CD14-positive monocyte (primary cell): ENCODE measurements at regions not wholly inside any gene's neighbourhood (a gene's known extent, or its start where the extent isn't known, plus 50 kb on each side); places are given as distances from the start of the nearest gene placed in this dataset.

Experiments
- DNase-seq, 3 donors: peaks; one replicate each; pipeline ENCODE4 v3.0.0-alpha.2; 2011 to 2022
- H2AFZ ChIP-seq: 2 replicates; pipeline ENCODE4 v1.6.0; 2012; ENCODE audit warnings: mild to moderate bottlenecking, low read depth, low read length, inconsistent platforms; ENCODE audit not compliant: insufficient read depth, poor library complexity, severe bottlenecking
- H3K27ac ChIP-seq, 2 donors: 1 replicate in 1 of 2; 2 replicates in 1 of 2; pipeline ENCODE4 v1.5.1; 2012 to 2013; ENCODE audit warnings: low read length in 2 of 2, control low read depth in 1 of 2, inconsistent platforms in 1 of 2, low read depth in 1 of 2, mild to moderate bottlenecking in 1 of 2
- H3K27me3 ChIP-seq, 2 donors: one replicate each; pipeline versions ENCODE4 v1.6.0 to v1.6.1; 2011 to 2013; ENCODE audit warnings: low read length in 2 of 2; ENCODE audit not compliant: control insufficient read depth in 2 of 2, insufficient read depth in 2 of 2
- H3K36me3 ChIP-seq, 2 donors: replicated peaks in 1 of 2; 1 replicate in 1 of 2; 2 replicates in 1 of 2; pipeline versions ENCODE4 v1.5.1 to v1.6.1; 2012 to 2013; ENCODE audit warnings: low read length in 2 of 2, control low read depth in 1 of 2, inconsistent platforms in 1 of 2, mild to moderate bottlenecking in 1 of 2; ENCODE audit not compliant: insufficient read depth in 2 of 2, control insufficient read depth in 1 of 2
- H3K4me1 ChIP-seq, 2 donors: 1 replicate in 1 of 2; 2 replicates in 1 of 2; pipeline versions ENCODE4 v1.5.1 to v1.6.1; 2012 to 2013; ENCODE audit warnings: low read length in 2 of 2, control low read depth in 1 of 2, inconsistent platforms in 1 of 2, mild to moderate bottlenecking in 1 of 2, moderate library complexity in 1 of 2; ENCODE audit not compliant: insufficient read depth in 2 of 2, control insufficient read depth in 1 of 2
- H3K4me2 ChIP-seq: replicated peaks from 2 replicates; pipeline ENCODE3; 2012; ENCODE audit warnings: low read length, moderate library complexity, mild to moderate bottlenecking; ENCODE audit not compliant: poor library complexity, severe bottlenecking; ENCODE audit errors: extremely low read depth
- H3K4me3 ChIP-seq, 3 experiments: fragments of 200-600 bp in 1 of 3; sonication (generic) in 1 of 3; replicated peaks in 1 of 3; 1 replicate in 2 of 3; 2 replicates in 1 of 3; pipeline ENCODE4 v1.5.1; 2011 to 2013; ENCODE audit warnings: low read length in 3 of 3, mild to moderate bottlenecking in 3 of 3, control low read depth in 2 of 3, low read depth in 2 of 3, inconsistent platforms in 1 of 3, moderate library complexity in 1 of 3
- H3K79me2 ChIP-seq: 2 replicates; pipeline ENCODE4 v1.6.0; 2012; ENCODE audit warnings: mild to moderate bottlenecking, control low read depth, inconsistent platforms, low read length, moderate library complexity; ENCODE audit not compliant: insufficient read depth
- H3K9ac ChIP-seq: 2 replicates; pipeline ENCODE4 v1.6.0; 2017; ENCODE audit warnings: low read length, mild to moderate bottlenecking; ENCODE audit not compliant: insufficient read depth, poor library complexity, severe bottlenecking
- H3K9me3 ChIP-seq, 2 donors: replicated peaks in 1 of 2; 1 replicate in 1 of 2; 2 replicates in 1 of 2; pipeline versions ENCODE4 v1.5.1 to v1.6.1; 2012 to 2013; ENCODE audit warnings: low read length in 2 of 2, control low read depth in 1 of 2; ENCODE audit not compliant: control insufficient read depth in 1 of 2, insufficient read depth in 1 of 2
- H4K20me1 ChIP-seq: 2 replicates; pipeline ENCODE4 v1.6.0; 2012; ENCODE audit warnings: mild to moderate bottlenecking, low read length, control low read depth, moderate library complexity; ENCODE audit not compliant: insufficient read depth
- H3K27ac Mint-ChIP-seq, 7 donors: one replicate each; pipeline ENCODE4 v1.8.0; 2020; ENCODE audit warnings: mild to moderate bottlenecking in 7 of 7, mixed read lengths in 7 of 7, moderate library complexity in 6 of 7, inconsistent platforms in 2 of 7
- H3K27me3 Mint-ChIP-seq, 3 donors: one replicate each; pipeline ENCODE4 v1.8.0; 2021 to 2022; ENCODE audit warnings: low read depth in 3 of 3, mild to moderate bottlenecking in 3 of 3, mixed read lengths in 3 of 3, moderate library complexity in 3 of 3, inconsistent platforms in 1 of 3
- H3K36me3 Mint-ChIP-seq, 2 donors: one replicate each; pipeline ENCODE4 v1.8.0; 2020; ENCODE audit warnings: mixed read lengths in 2 of 2, inconsistent platforms in 1 of 2, mild to moderate bottlenecking in 1 of 2
- H3K4me1 Mint-ChIP-seq: one replicate; pipeline ENCODE4 v1.8.0; 2020; ENCODE audit warnings: mild to moderate bottlenecking, mixed read lengths
- H3K4me3 Mint-ChIP-seq, 2 donors: one replicate each; pipeline ENCODE4 v1.8.0; 2020; ENCODE audit warnings: mild to moderate bottlenecking in 2 of 2, mixed read lengths in 2 of 2, moderate library complexity in 1 of 2
- H3K9me3 Mint-ChIP-seq, 7 donors: one replicate each; pipeline ENCODE4 v1.8.0; 2020 to 2022; ENCODE audit warnings: mixed read lengths in 7 of 7, mild to moderate bottlenecking in 6 of 7, moderate library complexity in 6 of 7, inconsistent platforms in 2 of 7
- WGBS: methylation state at CpG from one replicate; pipeline ENCODE4 v1.1.5; 2013; ENCODE audit warnings: missing lambda C conversion rate; ENCODE audit not compliant: insufficient coverage; 5-methylcytosine and 5-hydroxymethylcytosine counted together
- intact Hi-C, 2 donors: fragments of 100-400 bp; cut with micrococcal nuclease; formaldehyde crosslinking; loops; one replicate each; pipeline versions ENCODE4 v1.15.0 to v1.15.1; 2023
- TF ChIP-seq, protein P1 (sequence below): fragments of 200-600 bp; IDR thresholded peaks from one replicate; pipeline ENCODE4 v1.8.0; 2022; ENCODE audit warnings: antibody characterized with exemption, mild to moderate bottlenecking

DNA sequence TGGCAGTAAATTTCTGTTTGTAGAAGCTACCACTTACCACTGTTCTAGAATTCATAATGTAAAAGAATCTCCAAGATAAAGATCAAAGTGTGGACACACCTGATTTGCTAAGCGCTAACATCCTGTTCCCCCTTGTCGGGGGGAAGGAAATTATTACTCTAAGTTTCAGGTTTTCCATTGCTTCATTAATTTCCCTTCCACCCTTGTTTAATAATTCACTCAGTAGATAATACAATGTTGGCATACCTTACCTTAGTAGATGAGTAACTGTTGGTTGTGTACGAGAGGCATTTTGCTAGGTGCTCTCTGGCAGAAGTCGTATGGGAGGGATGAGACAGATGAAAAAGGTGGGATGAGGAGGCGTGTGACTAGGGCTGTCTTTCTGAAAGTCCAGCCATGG lies 641.2 kb upstream of the ARRDC4 start:
- Mint-ChIP-seq H3K27me3 (peaks cover 0 to 4% (median 1%) of the 10 kb centered on the region in 3 donors), H3K27ac (no peak overlapping the region), H3K4me3 (no peak overlapping the region), H3K9me3 (peaks cover 0 to 7% (median 4%) of the 10 kb centered on the region in 7 donors), H3K4me1 (no peaks in the 10 kb centered on the region), H3K36me3 (no peaks in the 10 kb centered on the region)
- intact Hi-C loops = no loop called here
- 86% methylated on average over 3 of the region's 5 CpGs for WGBS
- H3K79me2 ChIP-seq = no peaks in the 10 kb centered on the region
- H3K9ac ChIP-seq = no peak overlapping the region
- H3K4me2 ChIP-seq = no peak overlapping the region
- no peaks in the 10 kb centered on the region for H3K4me1 ChIP-seq
- no peaks in the 10 kb centered on the region for H3K9me3 ChIP-seq
- no peaks in the 10 kb centered on the region for H3K36me3 ChIP-seq
- no peaks in the 10 kb centered on the region for H3K27me3 ChIP-seq
- H2AFZ ChIP-seq = no peak overlapping the region
- H3K27ac ChIP-seq = no peak overlapping the region
- TF ChIP-seq, protein P1, sequence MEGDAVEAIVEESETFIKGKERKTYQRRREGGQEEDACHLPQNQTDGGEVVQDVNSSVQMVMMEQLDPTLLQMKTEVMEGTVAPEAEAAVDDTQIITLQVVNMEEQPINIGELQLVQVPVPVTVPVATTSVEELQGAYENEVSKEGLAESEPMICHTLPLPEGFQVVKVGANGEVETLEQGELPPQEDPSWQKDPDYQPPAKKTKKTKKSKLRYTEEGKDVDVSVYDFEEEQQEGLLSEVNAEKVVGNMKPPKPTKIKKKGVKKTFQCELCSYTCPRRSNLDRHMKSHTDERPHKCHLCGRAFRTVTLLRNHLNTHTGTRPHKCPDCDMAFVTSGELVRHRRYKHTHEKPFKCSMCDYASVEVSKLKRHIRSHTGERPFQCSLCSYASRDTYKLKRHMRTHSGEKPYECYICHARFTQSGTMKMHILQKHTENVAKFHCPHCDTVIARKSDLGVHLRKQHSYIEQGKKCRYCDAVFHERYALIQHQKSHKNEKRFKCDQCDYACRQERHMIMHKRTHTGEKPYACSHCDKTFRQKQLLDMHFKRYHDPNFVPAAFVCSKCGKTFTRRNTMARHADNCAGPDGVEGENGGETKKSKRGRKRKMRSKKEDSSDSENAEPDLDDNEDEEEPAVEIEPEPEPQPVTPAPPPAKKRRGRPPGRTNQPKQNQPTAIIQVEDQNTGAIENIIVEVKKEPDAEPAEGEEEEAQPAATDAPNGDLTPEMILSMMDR = no peak
- no peaks in the 10 kb centered on the region for H4K20me1 ChIP-seq
- DNase-seq = no peak
- H3K4me3 ChIP-seq = no peak overlapping the region

DNA sequence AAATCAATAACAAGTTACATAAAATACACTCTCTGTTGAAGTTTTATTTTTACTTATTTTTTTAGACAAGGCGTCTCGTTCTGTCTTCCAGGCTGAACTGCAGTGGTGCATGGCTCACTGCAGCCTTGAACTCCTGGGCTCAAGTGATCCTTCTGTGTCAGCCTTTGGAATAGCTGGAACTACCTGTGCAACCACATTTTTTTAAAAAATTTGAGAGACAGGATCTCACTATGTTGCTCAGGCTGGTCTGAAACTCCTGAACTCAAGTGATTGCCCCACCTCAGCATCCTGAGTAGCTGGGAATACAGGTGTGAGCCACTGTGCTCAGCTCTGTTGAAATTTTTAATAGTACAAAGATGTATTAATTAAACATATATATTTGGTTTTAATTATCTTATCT lies 614.3 kb upstream of the ARRDC4 start:
- Histone ChIP-seq H3K9ac (no peak overlapping the region), H3K27me3 (no peaks in the 10 kb centered on the region), H3K36me3 (no peaks in the 10 kb centered on the region), H4K20me1 (no peaks in the 10 kb centered on the region), H3K27ac (no peak overlapping the region), H3K4me3 (no peak overlapping the region), H3K79me2 (no peaks in the 10 kb centered on the region), H3K4me2 (no peak overlapping the region), H2AFZ (no peak overlapping the region), H3K4me1 (no peaks in the 10 kb centered on the region), H3K9me3 (no peaks in the 10 kb centered on the region)
- Mint-ChIP-seq H3K9me3 (peaks cover 0 to 6% (median 2%) of the 10 kb centered on the region in 7 donors), H3K36me3 (no peaks in the 10 kb centered on the region), H3K4me3 (no peak overlapping the region), H3K27ac (no peak overlapping the region), H3K4me1 (no peaks in the 10 kb centered on the region), H3K27me3 (peaks cover 0 to 2% (median 0%) of the 10 kb centered on the region in 3 donors)
- WGBS = no CpG with 5 or more reads among the region's 2 CpGs
- DNase-seq = no peak
- intact Hi-C loops = no loop called here
- TF ChIP-seq, protein P1 = no peak
